ENCODE measurements at regions not wholly inside any gene's neighbourhood (a gene's known extent, or its start where the extent isn't known, plus 50 kb on each side); places are given as distances from the start of the nearest gene placed in this dataset.

GRCh38 chr2:221262651-221263050, 309.5 kb downstream of the EPHA4 start:
- TF ChIP-seq POLR2A (IDR thresholded peaks at IDR 0.05), result no peak
- TF ChIP-seq, protein P1, sequence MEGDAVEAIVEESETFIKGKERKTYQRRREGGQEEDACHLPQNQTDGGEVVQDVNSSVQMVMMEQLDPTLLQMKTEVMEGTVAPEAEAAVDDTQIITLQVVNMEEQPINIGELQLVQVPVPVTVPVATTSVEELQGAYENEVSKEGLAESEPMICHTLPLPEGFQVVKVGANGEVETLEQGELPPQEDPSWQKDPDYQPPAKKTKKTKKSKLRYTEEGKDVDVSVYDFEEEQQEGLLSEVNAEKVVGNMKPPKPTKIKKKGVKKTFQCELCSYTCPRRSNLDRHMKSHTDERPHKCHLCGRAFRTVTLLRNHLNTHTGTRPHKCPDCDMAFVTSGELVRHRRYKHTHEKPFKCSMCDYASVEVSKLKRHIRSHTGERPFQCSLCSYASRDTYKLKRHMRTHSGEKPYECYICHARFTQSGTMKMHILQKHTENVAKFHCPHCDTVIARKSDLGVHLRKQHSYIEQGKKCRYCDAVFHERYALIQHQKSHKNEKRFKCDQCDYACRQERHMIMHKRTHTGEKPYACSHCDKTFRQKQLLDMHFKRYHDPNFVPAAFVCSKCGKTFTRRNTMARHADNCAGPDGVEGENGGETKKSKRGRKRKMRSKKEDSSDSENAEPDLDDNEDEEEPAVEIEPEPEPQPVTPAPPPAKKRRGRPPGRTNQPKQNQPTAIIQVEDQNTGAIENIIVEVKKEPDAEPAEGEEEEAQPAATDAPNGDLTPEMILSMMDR (IDR thresholded peaks at IDR 0.05), result no peak
